ENCODE measurements at regions not wholly inside any gene's neighbourhood (a gene's known extent, or its start where the extent isn't known, plus 50 kb on each side); places are given as distances from the start of the nearest gene placed in this dataset.

DNA sequence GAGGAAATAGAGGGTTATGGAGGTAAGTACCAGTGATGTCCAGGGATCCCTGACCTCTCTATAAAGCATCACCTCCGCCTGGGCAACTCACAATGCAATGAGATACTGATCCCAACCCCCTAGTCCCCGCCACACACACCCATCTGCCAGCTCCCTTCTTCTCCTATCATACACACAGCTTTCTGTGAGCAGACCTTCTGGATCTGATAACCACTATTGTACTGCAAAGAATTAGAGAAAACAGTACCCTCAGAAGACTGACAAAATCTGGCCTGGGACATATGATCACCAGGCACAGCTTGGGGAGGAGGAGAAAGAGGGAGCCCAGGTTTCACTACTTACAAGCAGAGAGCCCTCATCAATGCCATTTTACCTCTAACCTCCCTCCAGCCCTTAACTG is 249.0 kb downstream of the SEC61B start (continued):
- TF ChIP-seq, protein P1, sequence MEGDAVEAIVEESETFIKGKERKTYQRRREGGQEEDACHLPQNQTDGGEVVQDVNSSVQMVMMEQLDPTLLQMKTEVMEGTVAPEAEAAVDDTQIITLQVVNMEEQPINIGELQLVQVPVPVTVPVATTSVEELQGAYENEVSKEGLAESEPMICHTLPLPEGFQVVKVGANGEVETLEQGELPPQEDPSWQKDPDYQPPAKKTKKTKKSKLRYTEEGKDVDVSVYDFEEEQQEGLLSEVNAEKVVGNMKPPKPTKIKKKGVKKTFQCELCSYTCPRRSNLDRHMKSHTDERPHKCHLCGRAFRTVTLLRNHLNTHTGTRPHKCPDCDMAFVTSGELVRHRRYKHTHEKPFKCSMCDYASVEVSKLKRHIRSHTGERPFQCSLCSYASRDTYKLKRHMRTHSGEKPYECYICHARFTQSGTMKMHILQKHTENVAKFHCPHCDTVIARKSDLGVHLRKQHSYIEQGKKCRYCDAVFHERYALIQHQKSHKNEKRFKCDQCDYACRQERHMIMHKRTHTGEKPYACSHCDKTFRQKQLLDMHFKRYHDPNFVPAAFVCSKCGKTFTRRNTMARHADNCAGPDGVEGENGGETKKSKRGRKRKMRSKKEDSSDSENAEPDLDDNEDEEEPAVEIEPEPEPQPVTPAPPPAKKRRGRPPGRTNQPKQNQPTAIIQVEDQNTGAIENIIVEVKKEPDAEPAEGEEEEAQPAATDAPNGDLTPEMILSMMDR (IDR thresholded peaks at IDR 0.05): no peak
- TF ChIP-seq POLR2AphosphoS5 (IDR thresholded peaks at IDR 0.05; ENCODE audit: low read depth, low read length) (no peak), YY1 (IDR thresholded peaks at IDR 0.05; ENCODE audit: low read depth) (no peak), GABPA (IDR thresholded peaks at IDR 0.05; ENCODE audit: low read depth) (no peak), NRF1 (IDR thresholded peaks at IDR 0.05; ENCODE audit: low read depth, low read length) (no peak), RAD21 (IDR thresholded peaks at IDR 0.05; ENCODE audit: low read length) (peak; percentile 15; the same call in 1 of the 2 replicates), JUND (IDR thresholded peaks at IDR 0.05) (no peak), RXRA (IDR thresholded peaks at IDR 0.05; ENCODE audit: borderline replicate concordance, low read depth) (no peak), ELF1 (IDR thresholded peaks at IDR 0.05) (no peak), RFX5 (IDR thresholded peaks at IDR 0.05; ENCODE audit: low read length) (no peak), USF2 (IDR thresholded peaks at IDR 0.05; ENCODE audit: borderline replicate concordance, low read depth, low read length) (no peak), MAX (IDR thresholded peaks at IDR 0.05; ENCODE audit: low read depth) (no peak), EP300 (IDR thresholded peaks at IDR 0.05; ENCODE audit: borderline replicate concordance in 1 of 2, low read depth in 1 of 2, low read length in 1 of 2) (peak in 1 of 2 experiments; percentile 74; a peak in 2 of 4 replicates), SMC3 (IDR thresholded peaks at IDR 0.05; ENCODE audit: low read depth, low read length) (no peak), RCOR1 (IDR thresholded peaks at IDR 0.05; ENCODE audit: low read length) (no peak; the same call in 1 of the 2 replicates), TEAD4 (IDR thresholded peaks at IDR 0.05; ENCODE audit: borderline replicate concordance, insufficient read depth) (no peak), FOSL2 (IDR thresholded peaks at IDR 0.05; ENCODE audit: borderline replicate concordance, low read depth) (no peak), TAF1 (IDR thresholded peaks at IDR 0.05; ENCODE audit: borderline replicate concordance, low read depth, low read length) (no peak), NFIC (IDR thresholded peaks at IDR 0.05; ENCODE audit: borderline replicate concordance) (no peak), FOXM1 (IDR thresholded peaks at IDR 0.05; ENCODE audit: low read depth) (no peak), IRF3 (IDR thresholded peaks at IDR 0.05; ENCODE audit: low read depth, low read length) (no peak)
- TF ChIP-seq, protein P2, sequence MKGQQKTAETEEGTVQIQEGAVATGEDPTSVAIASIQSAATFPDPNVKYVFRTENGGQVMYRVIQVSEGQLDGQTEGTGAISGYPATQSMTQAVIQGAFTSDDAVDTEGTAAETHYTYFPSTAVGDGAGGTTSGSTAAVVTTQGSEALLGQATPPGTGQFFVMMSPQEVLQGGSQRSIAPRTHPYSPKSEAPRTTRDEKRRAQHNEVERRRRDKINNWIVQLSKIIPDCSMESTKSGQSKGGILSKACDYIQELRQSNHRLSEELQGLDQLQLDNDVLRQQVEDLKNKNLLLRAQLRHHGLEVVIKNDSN (IDR thresholded peaks at IDR 0.05; ENCODE audit: borderline replicate concordance, low read depth): no peak
